DND-41 (cell line): ENCODE measurements at regions not wholly inside any gene's neighbourhood (a gene's known extent, or its start where the extent isn't known, plus 50 kb on each side); places are given as distances from the start of the nearest gene placed in this dataset.

Experiments
- ATAC-seq: fragments of 200-7000 bp; cut with Tn5 transposase; 3 replicates; pipeline ENCODE4 v1.9.1; 2021; ENCODE audit warnings: low read depth; ENCODE audit not compliant: insufficient read depth
- DNase-seq: peaks from one replicate; pipeline ENCODE4 v3.0.0-alpha.2; 2020
- H2AFZ ChIP-seq: 2 replicates; pipeline ENCODE4 v1.6.0; 2012; ENCODE audit warnings: low read depth, low read length
- H3K27ac ChIP-seq: 2 replicates; pipeline ENCODE4 v1.5.1; 2012; ENCODE audit warnings: low read length, inconsistent platforms
- H3K27me3 ChIP-seq: fragments of 200-600 bp; sonication (generic); 2 replicates; pipeline ENCODE4 v1.6.0; 2012; ENCODE audit warnings: low read length, mild to moderate bottlenecking, inconsistent platforms; ENCODE audit not compliant: insufficient read depth, poor library complexity
- H3K36me3 ChIP-seq: 2 replicates; pipeline ENCODE4 v1.5.1; 2012; ENCODE audit warnings: low read length, inconsistent platforms; ENCODE audit not compliant: insufficient read depth
- H3K4me1 ChIP-seq: 2 replicates; pipeline ENCODE4 v1.5.1; 2012; ENCODE audit warnings: mild to moderate bottlenecking, low read length; ENCODE audit not compliant: insufficient read depth
- H3K4me2 ChIP-seq: 2 replicates; pipeline ENCODE4 v1.6.0; 2012; ENCODE audit warnings: mild to moderate bottlenecking, moderate library complexity, low read length, inconsistent platforms; ENCODE audit not compliant: insufficient read depth
- H3K4me3 ChIP-seq, 2 experiments: fragments of 200-600 bp in 1 of 2; shearing (Covaris generic) in 1 of 2; 2 replicates each; pipeline ENCODE4 v1.5.1; 2012 to 2016; ENCODE audit warnings: inconsistent platforms in 2 of 2, low read length in 2 of 2, mild to moderate bottlenecking in 2 of 2, low read depth in 1 of 2, moderate library complexity in 1 of 2
- H3K79me2 ChIP-seq: 2 replicates; pipeline ENCODE4 v1.6.0; 2012; ENCODE audit warnings: low read length, inconsistent platforms; ENCODE audit not compliant: insufficient read depth
- H3K9ac ChIP-seq: 2 replicates; pipeline ENCODE4 v1.6.0; 2012; ENCODE audit warnings: low read depth, mild to moderate bottlenecking, inconsistent platforms, low read length, moderate library complexity
- H3K9me3 ChIP-seq: 2 replicates; pipeline ENCODE4 v1.5.1; 2012; ENCODE audit warnings: low read length, moderate library complexity, mild to moderate bottlenecking, inconsistent platforms; ENCODE audit not compliant: insufficient read depth, severe bottlenecking
- H4K20me1 ChIP-seq: 2 replicates; pipeline ENCODE4 v1.6.0; 2012; ENCODE audit warnings: low read length; ENCODE audit not compliant: insufficient read depth
- CTCF ChIP-seq: IDR thresholded peaks from 2 replicates; pipeline ENCODE4 v1.5.1; 2012; ENCODE audit warnings: borderline replicate concordance, low read length, moderate library complexity, mild to moderate bottlenecking; ENCODE audit not compliant: poor library complexity, severe bottlenecking; ENCODE audit errors: extremely low read depth
- EZH2 ChIP-seq: IDR thresholded peaks from 3 replicates; pipeline ENCODE4 v1.6.1; 2012; ENCODE audit warnings: borderline replicate concordance, low read depth, mild to moderate bottlenecking, moderate library complexity, low read length, inconsistent platforms; ENCODE audit not compliant: severe bottlenecking

- H3K4me1 ChIP-seq: no peaks in the 10 kb centered on the region
- no peak for DNase-seq
- no peak overlapping the region for H3K9ac ChIP-seq
- H3K36me3 ChIP-seq: no peaks in the 10 kb centered on the region
- TF ChIP-seq CTCF (no peak), EZH2 (no peak)
- no peaks in the 10 kb centered on the region for H3K79me2 ChIP-seq
- H2AFZ ChIP-seq: no peak overlapping the region
- H3K27ac ChIP-seq: no peak overlapping the region
- H4K20me1 ChIP-seq: no peaks in the 10 kb centered on the region
- H3K4me3 ChIP-seq: no peak overlapping the region
- ATAC-seq: no peak
- no peaks in the 10 kb centered on the region for H3K9me3 ChIP-seq
- H3K4me2 ChIP-seq: no peak overlapping the region
- H3K27me3 ChIP-seq: peaks cover 10% of the 10 kb centered on the region
These were observed 438.1 kb upstream of the CCL2 start for GRCh38 chr17:33816842-33817617.

- Histone ChIP-seq H3K36me3 (no peaks in the 10 kb centered on the region), H3K27me3 (peaks cover 12% of the 10 kb centered on the region), H3K9ac (no peak overlapping the region), H3K27ac (no peak overlapping the region), H3K4me2 (no peak overlapping the region), H3K4me3 (no peak overlapping the region), H3K79me2 (no peaks in the 10 kb centered on the region), H3K9me3 (no peaks in the 10 kb centered on the region), H2AFZ (no peak overlapping the region), H3K4me1 (no peaks in the 10 kb centered on the region), H4K20me1 (no peaks in the 10 kb centered on the region)
- no peak for ATAC-seq
- TF ChIP-seq EZH2: no peak
- TF ChIP-seq CTCF: no peak
- DNase-seq: no peak
These were observed 435.5 kb upstream of the CCL2 start for GRCh38 chr17:33819539-33819938.

- DNase-seq: no peak
These were observed 422.8 kb upstream of the CCL2 start for GRCh38 chr17:33832262-33832661.

More at GRCh38 chr17:33832262-33832661, 422.8 kb upstream of the CCL2 start:
- TF ChIP-seq EZH2 (no peak), CTCF (no peak)
- Histone ChIP-seq H3K4me1 (no peaks in the 10 kb centered on the region), H4K20me1 (no peaks in the 10 kb centered on the region), H3K4me2 (no peak overlapping the region), H3K9ac (no peak overlapping the region), H2AFZ (no peak overlapping the region), H3K9me3 (no peaks in the 10 kb centered on the region), H3K27me3 (peaks cover 7% of the 10 kb centered on the region), H3K4me3 (no peak overlapping the region), H3K27ac (no peak overlapping the region), H3K79me2 (no peaks in the 10 kb centered on the region), H3K36me3 (no peaks in the 10 kb centered on the region)
- ATAC-seq: no peak
